ENCODE measurements at regions not wholly inside any gene's neighbourhood (a gene's known extent, or its start where the extent isn't known, plus 50 kb on each side); places are given as distances from the start of the nearest gene placed in this dataset.

DNA sequence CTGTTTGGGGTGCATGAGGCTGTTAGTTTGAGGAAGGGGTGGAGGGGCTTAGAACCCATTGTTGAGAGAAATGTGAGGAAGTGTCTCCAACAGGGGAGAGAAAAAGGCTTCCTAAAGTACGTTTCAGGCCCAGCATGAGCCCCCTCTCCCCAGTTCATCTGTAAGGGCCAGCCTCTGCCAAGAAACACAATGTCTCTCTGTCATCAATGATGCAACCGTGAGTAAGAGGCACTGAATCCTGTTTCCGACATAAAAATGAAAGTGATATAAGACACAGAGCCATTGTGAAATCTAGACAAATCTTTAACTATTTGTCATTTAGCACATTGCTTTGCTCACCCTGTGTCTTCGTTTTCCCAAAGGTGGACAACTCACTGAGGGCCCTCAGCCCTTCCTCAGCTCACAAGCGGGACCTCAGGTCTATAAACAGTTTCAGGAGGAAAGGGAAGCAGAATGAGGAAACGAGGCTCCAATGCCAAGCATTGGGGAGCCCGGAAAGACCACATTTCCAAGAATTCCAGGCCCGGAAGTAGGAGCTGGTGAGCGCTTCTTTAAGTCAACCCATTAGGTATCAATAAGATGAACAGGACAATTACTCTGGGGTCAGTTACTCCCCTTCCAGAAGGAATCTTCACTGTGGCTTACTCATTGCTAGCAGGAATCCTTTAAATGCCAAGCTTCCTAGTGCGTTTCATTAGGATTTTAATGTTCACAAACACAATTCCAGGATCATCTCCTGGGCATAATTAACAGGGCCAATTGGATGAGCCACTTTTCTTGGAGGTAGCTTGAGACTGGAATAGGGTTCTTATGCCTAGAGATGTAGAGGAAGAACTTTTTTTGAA lies 59.0 kb upstream of the KLF4 start:
- no peaks in the 10 kb centered on the region for H3K4me1 ChIP-seq (ENCODE audit: insufficient read depth, low read length, severe bottlenecking)
- no peaks in the 10 kb centered on the region for H3K79me2 ChIP-seq (ENCODE audit: insufficient read depth, low read length)
- H3F3A ChIP-seq (ENCODE audit: insufficient read depth, low read length) = no peaks in the 10 kb centered on the region
- TF ChIP-seq EZH2 (IDR thresholded peaks at IDR 0.05; ENCODE audit: borderline replicate concordance, low read length) = no peak
- TF ChIP-seq, protein P1, sequence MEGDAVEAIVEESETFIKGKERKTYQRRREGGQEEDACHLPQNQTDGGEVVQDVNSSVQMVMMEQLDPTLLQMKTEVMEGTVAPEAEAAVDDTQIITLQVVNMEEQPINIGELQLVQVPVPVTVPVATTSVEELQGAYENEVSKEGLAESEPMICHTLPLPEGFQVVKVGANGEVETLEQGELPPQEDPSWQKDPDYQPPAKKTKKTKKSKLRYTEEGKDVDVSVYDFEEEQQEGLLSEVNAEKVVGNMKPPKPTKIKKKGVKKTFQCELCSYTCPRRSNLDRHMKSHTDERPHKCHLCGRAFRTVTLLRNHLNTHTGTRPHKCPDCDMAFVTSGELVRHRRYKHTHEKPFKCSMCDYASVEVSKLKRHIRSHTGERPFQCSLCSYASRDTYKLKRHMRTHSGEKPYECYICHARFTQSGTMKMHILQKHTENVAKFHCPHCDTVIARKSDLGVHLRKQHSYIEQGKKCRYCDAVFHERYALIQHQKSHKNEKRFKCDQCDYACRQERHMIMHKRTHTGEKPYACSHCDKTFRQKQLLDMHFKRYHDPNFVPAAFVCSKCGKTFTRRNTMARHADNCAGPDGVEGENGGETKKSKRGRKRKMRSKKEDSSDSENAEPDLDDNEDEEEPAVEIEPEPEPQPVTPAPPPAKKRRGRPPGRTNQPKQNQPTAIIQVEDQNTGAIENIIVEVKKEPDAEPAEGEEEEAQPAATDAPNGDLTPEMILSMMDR (IDR thresholded peaks at IDR 0.05; ENCODE audit: low read length) = no peak
- no peaks in the 10 kb centered on the region for H3K9me3 ChIP-seq (ENCODE audit: low read length)
- H3K27me3 ChIP-seq (ENCODE audit: insufficient read depth, low read length) = no peaks in the 10 kb centered on the region
- no peak overlapping the region for H2AFZ ChIP-seq (ENCODE audit: low read length)
- no peak overlapping the region for H3K27ac ChIP-seq (ENCODE audit: low read depth, low read length, poor library complexity, severe bottlenecking)
- no peak overlapping the region for H3K4me2 ChIP-seq (ENCODE audit: low read length)
- H3K36me3 ChIP-seq (ENCODE audit: insufficient read depth, low read length) = no peaks in the 10 kb centered on the region
- no peaks in the 10 kb centered on the region for H4K20me1 ChIP-seq (ENCODE audit: insufficient read depth, low read length)
- H3K9me2 ChIP-seq (ENCODE audit: low read depth, low read length) = no peaks in the 10 kb centered on the region
- H3K4me3 ChIP-seq (ENCODE audit: low read depth, low read length, poor library complexity, severe bottlenecking) = no peak overlapping the region
- H3K9ac ChIP-seq (ENCODE audit: low read length) = no peak overlapping the region

DNA sequence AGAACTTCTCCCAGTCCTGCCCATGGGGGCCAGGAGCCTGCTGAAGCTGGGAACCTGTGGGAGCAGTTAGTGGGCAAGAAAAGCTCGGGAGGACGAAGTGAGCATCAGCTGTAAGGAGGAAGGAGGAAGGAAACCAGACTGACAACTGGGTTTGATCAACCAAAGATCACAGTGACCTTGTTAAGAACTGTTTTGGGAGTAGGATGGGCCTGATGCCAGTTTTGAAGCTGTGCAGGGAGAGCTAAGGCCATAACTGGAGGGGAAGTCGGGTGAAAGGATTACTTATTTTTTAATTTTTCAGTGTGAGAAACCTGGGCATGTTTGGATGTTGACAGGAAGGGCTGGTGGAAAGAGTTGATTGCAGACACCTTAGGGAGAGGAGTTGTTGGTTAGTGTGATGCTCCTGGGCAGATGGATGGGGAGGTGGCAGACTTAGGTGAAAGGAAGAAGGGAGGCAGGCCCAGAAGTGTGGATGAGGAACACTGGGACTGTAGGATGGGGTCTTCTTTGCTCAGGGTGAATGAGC lies 58.3 kb upstream of the KLF4 start:
- no peak overlapping the region for H3K27ac ChIP-seq (ENCODE audit: low read depth, low read length, poor library complexity, severe bottlenecking)
- no peak overlapping the region for H2AFZ ChIP-seq (ENCODE audit: low read length)
- H3K9me2 ChIP-seq (ENCODE audit: low read depth, low read length) = no peaks in the 10 kb centered on the region
- H3K9me3 ChIP-seq (ENCODE audit: low read length) = no peaks in the 10 kb centered on the region
- H3K36me3 ChIP-seq (ENCODE audit: insufficient read depth, low read length) = no peaks in the 10 kb centered on the region
- no peak overlapping the region for H3K9ac ChIP-seq (ENCODE audit: low read length)
- H3F3A ChIP-seq (ENCODE audit: insufficient read depth, low read length) = no peaks in the 10 kb centered on the region
- no peak overlapping the region for H3K4me2 ChIP-seq (ENCODE audit: low read length)
- no peaks in the 10 kb centered on the region for H4K20me1 ChIP-seq (ENCODE audit: insufficient read depth, low read length)
- no peaks in the 10 kb centered on the region for H3K4me1 ChIP-seq (ENCODE audit: insufficient read depth, low read length, severe bottlenecking)
- TF ChIP-seq, protein P1 (IDR thresholded peaks at IDR 0.05; ENCODE audit: low read length) = no peak
- no peak for TF ChIP-seq EZH2 (IDR thresholded peaks at IDR 0.05; ENCODE audit: borderline replicate concordance, low read length)
- no peaks in the 10 kb centered on the region for H3K27me3 ChIP-seq (ENCODE audit: insufficient read depth, low read length)
- H3K79me2 ChIP-seq (ENCODE audit: insufficient read depth, low read length) = no peaks in the 10 kb centered on the region
- H3K4me3 ChIP-seq (ENCODE audit: low read depth, low read length, poor library complexity, severe bottlenecking) = no peak overlapping the region

DNA sequence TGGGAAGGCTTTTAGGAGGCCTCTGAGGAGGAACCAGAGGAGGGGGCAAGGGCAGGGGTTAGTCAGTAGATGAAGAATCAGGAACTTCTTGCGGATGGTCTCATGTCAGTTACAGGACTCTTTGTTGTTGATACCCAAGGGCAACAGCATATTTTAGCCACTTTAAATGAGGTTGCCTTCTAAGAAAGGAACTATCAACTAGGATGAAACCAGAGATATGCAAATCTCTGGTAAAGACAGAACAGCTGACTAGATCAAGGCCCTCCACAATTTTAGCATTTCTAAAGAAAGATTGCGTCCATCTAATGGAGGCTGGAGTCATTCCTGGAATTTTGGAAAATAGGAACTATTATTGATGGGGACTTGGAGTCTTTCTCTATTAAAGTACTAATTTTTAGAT lies 57.7 kb upstream of the KLF4 start:
- TF ChIP-seq EZH2 (IDR thresholded peaks at IDR 0.05; ENCODE audit: borderline replicate concordance, low read length) = no peak
- TF ChIP-seq, protein P1 (IDR thresholded peaks at IDR 0.05; ENCODE audit: low read length) = no peak
- Histone ChIP-seq H2AFZ (ENCODE audit: low read length) (no peak overlapping the region), H3K27me3 (ENCODE audit: insufficient read depth, low read length) (no peaks in the 10 kb centered on the region), H3K4me2 (ENCODE audit: low read length) (no peak overlapping the region), H3K4me3 (ENCODE audit: low read depth, low read length, poor library complexity, severe bottlenecking) (no peak overlapping the region), H3F3A (ENCODE audit: insufficient read depth, low read length) (no peaks in the 10 kb centered on the region), H3K9ac (ENCODE audit: low read length) (no peak overlapping the region), H3K9me2 (ENCODE audit: low read depth, low read length) (no peaks in the 10 kb centered on the region), H3K27ac (ENCODE audit: low read depth, low read length, poor library complexity, severe bottlenecking) (no peak overlapping the region), H3K9me3 (ENCODE audit: low read length) (no peaks in the 10 kb centered on the region), H4K20me1 (ENCODE audit: insufficient read depth, low read length) (no peaks in the 10 kb centered on the region), H3K79me2 (ENCODE audit: insufficient read depth, low read length) (no peaks in the 10 kb centered on the region), H3K36me3 (ENCODE audit: insufficient read depth, low read length) (no peaks in the 10 kb centered on the region), H3K4me1 (ENCODE audit: insufficient read depth, low read length, severe bottlenecking) (no peaks in the 10 kb centered on the region)

All from OCI-LY1 (cell line).